Adrenal gland (tissue), 9 donors: ENCODE measurements at regions not wholly inside any gene's neighbourhood (a gene's known extent, or its start where the extent isn't known, plus 50 kb on each side); places are given as distances from the start of the nearest gene placed in this dataset.

Experiments used
- DNase-seq, 7 donors: peaks; one replicate each; pipeline ENCODE4 v3.0.0-alpha.2; 2019 to 2020
- H3K27ac ChIP-seq, 5 donors: fragments of 200-600 bp; sonication (generic) in 4 of 5; 1 replicate in 3 of 5; 2 replicates in 2 of 5; pipeline versions ENCODE4 v1.5.1 to v1.8.0; 2016 to 2020; ENCODE audit warnings: mild to moderate bottlenecking in 1 of 5
- H3K27me3 ChIP-seq: fragments of 200-600 bp; 2 replicates; pipeline ENCODE4 v1.8.0; 2021
- H3K36me3 ChIP-seq, 2 donors: fragments of 200-600 bp; replicated peaks in 1 of 2; 1 replicate in 1 of 2; 2 replicates in 1 of 2; pipeline versions ENCODE4 v1.5.1 to v1.8.0; 2018 to 2022
- H3K4me1 ChIP-seq, 2 donors: fragments of 200-600 bp; replicated peaks in 1 of 2; 1 replicate in 1 of 2; 2 replicates in 1 of 2; pipeline versions ENCODE4 v1.5.1 to v1.8.0; 2018 to 2021
- H3K4me3 ChIP-seq, 4 donors: fragments of 200-600 bp; sonication (generic) in 3 of 4; one replicate each; pipeline ENCODE4 v1.5.1; 2016 to 2018
- H3K9me3 ChIP-seq, 3 donors: fragments of 200-600 bp; sonication (generic) in 1 of 3; replicated peaks in 1 of 3; 1 replicate in 2 of 3; 2 replicates in 1 of 3; pipeline versions ENCODE4 v1.5.1 to v1.8.0; 2016 to 2021
- CTCF ChIP-seq, 6 experiments: fragments of 450-650 bp in 4 of 6; fragments of 200-600 bp in 2 of 6; sonication (generic) in 1 of 6; IDR thresholded peaks; 1 replicate in 5 of 6; 2 replicates in 1 of 6; pipeline versions ENCODE4 v1.5.1 to v1.8.0; 2016 to 2021; ENCODE audit warnings: antibody characterized with exemption in 6 of 6, mild to moderate bottlenecking in 2 of 6, moderate library complexity in 1 of 6
- POLR2A ChIP-seq, 2 donors: fragments of 450-650 bp; IDR thresholded peaks; one replicate each; pipeline ENCODE4 v1.6.1; 2017; ENCODE audit warnings: antibody characterized with exemption in 2 of 2, mild to moderate bottlenecking in 2 of 2, moderate library complexity in 1 of 2
- WGBS, 4 donors: extraction: QIAGEN DNeasy Blood & Tissue Kit in 2 of 4; methylation state at CpG; one replicate each; pipeline versions ENCODE4 v1.1.5 to v1.1.7; 2013 to 2017; 5-methylcytosine and 5-hydroxymethylcytosine counted together
- intact Hi-C, 2 donors: fragments of 100-400 bp; cut with DNase I; formaldehyde crosslinking; loops; one replicate each; pipeline versions ENCODE4 v1.14.1 to v1.15.0; 2022 to 2023
- donor health status: healthy with polysubstance abuse.
- donor health status: Bipolar disorder and iron deficiency.
- donor health status: DM: yes; HTN: yes; CAD: no.
- donor health status: DM: no; HTN: no; CAD: no.
- donor health status: DM: no; HTN: no; CAD: no.

GRCh38 chr14:26339381-26339780 lies 258.5 kb downstream of the NOVA1 start:
- no peaks in the 10 kb centered on the region for H3K9me3 ChIP-seq
- WGBS, 4 donors = 74 to 85% (median 80%) methylated on average over 2 of the region's 2 CpGs
- intact Hi-C loops = no loop called here
- no peaks in the 10 kb centered on the region for H3K4me1 ChIP-seq
- DNase-seq = no peak
- no peaks in the 10 kb centered on the region for H3K36me3 ChIP-seq
- no peak for TF ChIP-seq POLR2A (IDR thresholded peaks at IDR 0.05)
- no peak for TF ChIP-seq CTCF (IDR thresholded peaks at IDR 0.05)
- no peaks in the 10 kb centered on the region for H3K27me3 ChIP-seq
- no peak overlapping the region for H3K4me3 ChIP-seq
- H3K27ac ChIP-seq = no peak overlapping the region

- intact Hi-C loops = no loop called here
- TF ChIP-seq CTCF (IDR thresholded peaks at IDR 0.05) (no peak), POLR2A (IDR thresholded peaks at IDR 0.05) (no peak)
- Histone ChIP-seq H3K36me3 (no peaks in the 10 kb centered on the region), H3K4me3 (no peak overlapping the region), H3K9me3 (no peaks in the 10 kb centered on the region), H3K27ac (no peak overlapping the region), H3K27me3 (no peaks in the 10 kb centered on the region), H3K4me1 (no peaks in the 10 kb centered on the region)
- no peak for DNase-seq
- 37 to 56% (median 48%) methylated on average over 2 of the region's 2 CpGs for WGBS, 4 donors
These were observed 259.6 kb downstream of the NOVA1 start for GRCh38 chr14:26338231-26338630.

- 53 to 69% (median 60%) methylated on average over 3 of the region's 3 CpGs for WGBS, 4 donors
- Histone ChIP-seq H3K36me3 (no peaks in the 10 kb centered on the region), H3K27ac (no peak overlapping the region), H3K9me3 (no peaks in the 10 kb centered on the region), H3K27me3 (no peaks in the 10 kb centered on the region), H3K4me3 (no peak overlapping the region), H3K4me1 (no peaks in the 10 kb centered on the region)
- TF ChIP-seq POLR2A (IDR thresholded peaks at IDR 0.05) = no peak
- no peak for TF ChIP-seq CTCF (IDR thresholded peaks at IDR 0.05)
- intact Hi-C loops = no loop called here
- no peak for DNase-seq
These were observed 263.5 kb downstream of the NOVA1 start for GRCh38 chr14:26334288-26334687.

GRCh38 chr14:26332966-26333365 lies 264.9 kb downstream of the NOVA1 start:
- Histone ChIP-seq H3K27ac (no peak overlapping the region), H3K27me3 (no peaks in the 10 kb centered on the region), H3K36me3 (no peaks in the 10 kb centered on the region), H3K4me1 (no peaks in the 10 kb centered on the region), H3K9me3 (no peaks in the 10 kb centered on the region), H3K4me3 (no peak overlapping the region)
- intact Hi-C loops = no loop called here
- no peak for TF ChIP-seq CTCF (IDR thresholded peaks at IDR 0.05)
- no peak for TF ChIP-seq POLR2A (IDR thresholded peaks at IDR 0.05)
- DNase-seq = no peak
- WGBS, 4 donors = 78 to 85% (median 85%) methylated on average over 10 to 11 of the region's 11 CpGs
